ENCODE measurements at regions not wholly inside any gene's neighbourhood (a gene's known extent, or its start where the extent isn't known, plus 50 kb on each side); places are given as distances from the start of the nearest gene placed in this dataset.
"Not testable (repeated sequence)": the region's sequence is repeated elsewhere in the genome, so short reads cannot be mapped to it uniquely, and the experiment has no call there.

- not testable (repeated sequence) for DNase-seq
Observed at GRCh38 chr16:85533593-85533992, 79.5 kb upstream of the GSE1 start.

DNA sequence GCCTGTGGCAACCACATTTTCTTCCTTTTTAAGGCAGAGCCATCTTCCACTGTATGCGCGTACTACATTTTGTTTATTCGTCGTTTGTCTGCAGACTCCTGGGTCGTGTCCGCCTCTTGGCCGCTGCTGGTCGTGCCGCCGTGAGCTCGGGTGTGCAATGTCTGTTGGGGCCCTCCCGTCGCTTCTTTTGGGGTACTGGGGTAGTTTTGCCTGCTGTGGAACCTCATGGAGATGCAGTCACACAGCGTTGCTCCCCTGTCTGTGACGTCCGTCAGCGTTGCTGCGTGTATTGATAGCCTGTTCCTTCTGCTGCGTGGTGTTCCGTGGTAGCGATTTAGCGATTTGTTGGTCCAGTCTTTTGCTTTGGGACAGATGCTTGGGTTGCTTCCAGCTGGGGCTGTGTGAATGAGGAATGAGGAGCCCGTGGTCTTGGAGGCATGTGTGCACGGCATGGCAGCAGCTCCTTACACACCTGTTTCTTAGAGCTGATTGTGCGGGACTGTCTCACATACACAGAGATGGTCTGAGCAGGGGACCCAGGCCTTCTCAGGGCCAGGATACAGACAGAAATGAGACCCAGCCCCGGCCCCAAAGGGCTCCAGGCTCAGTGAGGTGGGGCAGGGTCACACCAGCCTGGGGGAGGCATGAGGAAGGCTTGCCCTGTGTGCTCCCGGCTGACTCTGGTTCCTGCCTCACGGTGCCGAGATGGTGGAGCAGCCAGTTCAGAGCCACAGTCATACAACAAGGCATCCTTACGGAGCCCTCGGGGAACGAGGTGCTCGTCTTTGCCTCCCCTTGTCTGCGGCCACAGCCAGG lies 78.4 kb upstream of the GSE1 start:
- no peak for DNase-seq

DNA sequence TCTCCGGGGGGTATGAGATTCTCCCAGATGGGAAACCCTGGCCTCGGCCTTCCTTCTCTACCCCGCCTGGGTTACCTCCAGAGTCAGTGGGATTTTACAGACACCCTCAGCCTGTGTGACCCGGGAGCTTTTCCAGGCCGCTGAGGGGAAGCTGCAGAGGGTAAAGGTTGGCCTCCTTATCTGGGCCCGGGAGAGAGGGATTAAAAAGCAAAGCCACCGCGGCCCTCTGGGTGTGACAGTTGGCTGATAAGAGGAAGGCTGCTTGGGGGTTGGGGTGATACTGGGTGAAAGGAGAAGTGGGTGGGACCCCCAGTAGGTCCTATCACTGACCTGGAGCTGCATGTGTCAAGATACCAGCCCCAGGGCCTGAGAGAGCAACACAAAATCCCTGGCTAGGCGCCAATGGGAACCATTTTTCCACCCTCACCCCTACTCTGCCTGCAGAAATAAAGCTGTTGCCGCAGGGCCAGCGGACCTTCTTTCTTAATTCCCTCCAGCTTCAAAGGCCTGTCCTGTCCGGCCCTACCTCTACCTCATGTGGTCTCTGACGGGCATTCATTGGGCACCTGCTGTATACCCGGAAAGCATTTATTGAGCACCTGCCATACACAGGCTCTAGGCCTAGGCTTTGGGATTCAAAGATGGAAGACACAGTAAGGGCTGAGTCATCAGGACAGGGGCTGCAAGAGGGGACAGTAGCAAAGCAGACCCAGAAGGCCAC lies 77.6 kb upstream of the GSE1 start:
- DNase-seq: no peak

DNA sequence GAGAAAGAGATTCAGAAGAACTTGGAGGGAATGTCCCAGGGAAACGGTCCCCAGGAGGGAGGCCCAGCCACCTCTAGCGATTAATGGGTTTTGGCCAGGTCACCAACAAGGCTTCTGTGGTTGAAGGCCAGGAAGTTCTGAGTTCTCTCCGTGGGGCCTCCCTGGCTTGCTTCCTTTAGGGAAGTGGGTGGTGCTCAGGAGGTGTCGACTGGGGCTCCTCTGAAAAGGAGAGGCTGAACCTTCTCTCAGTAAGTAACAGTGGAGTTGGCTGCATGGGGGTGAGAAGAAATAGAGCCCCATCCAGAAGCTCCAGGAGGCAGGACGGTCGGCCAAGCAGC lies 77.1 kb upstream of the GSE1 start:
- no peak for DNase-seq

DNA sequence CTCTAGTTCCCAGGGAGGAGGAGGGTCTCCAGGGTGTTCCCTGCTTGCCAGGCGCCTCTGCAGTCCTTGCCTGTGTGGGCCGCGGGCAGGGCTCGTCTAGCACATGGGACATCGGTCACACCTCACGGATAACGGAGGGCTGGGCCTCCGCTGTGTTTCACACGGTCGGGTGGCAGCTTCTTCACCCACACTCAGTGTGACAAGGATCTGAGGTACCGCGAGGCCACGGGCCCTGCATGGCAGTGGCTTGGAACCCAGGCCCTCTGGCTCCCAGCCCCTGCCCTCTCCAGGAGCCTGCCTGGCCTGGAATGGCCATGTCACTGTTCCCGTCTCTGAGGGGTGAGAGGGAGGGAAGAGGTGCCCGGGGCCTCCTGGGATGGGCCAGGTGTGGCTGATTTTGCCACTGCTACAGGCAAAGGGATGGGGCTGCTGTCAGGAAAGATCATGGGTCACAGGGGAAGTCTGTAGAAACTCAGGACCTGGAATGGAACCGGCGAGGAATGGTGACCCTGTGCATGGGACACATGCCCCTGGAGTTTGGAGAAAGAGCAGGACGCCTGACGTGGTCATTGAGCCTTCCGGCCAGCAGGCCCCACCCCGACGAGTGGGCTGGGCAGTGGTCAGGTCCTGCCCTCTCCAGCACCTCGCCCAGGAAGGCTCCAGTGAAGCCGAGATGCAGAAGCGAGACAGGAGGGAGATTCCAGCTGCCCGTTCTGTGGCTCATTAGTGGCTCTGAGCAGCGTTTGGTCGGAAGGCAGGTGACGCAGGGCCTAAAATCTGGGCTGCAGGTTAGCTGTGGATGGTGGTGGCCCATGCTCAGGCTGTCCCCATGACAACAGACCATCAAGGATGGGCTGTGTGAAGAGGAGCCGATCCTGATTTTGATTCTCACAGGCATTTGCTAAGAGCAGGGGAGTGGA lies 76.5 kb upstream of the GSE1 start:
- no peak for DNase-seq

- no peak for DNase-seq
Observed at GRCh38 chr16:85537331-85537788, 75.8 kb upstream of the GSE1 start.

GRCh38 chr16:85537795-85538401 lies 75.2 kb upstream of the GSE1 start:
- DNase-seq: no peak

- no peak for DNase-seq
Observed at GRCh38 chr16:85539084-85539483, 74.0 kb upstream of the GSE1 start.

DNA sequence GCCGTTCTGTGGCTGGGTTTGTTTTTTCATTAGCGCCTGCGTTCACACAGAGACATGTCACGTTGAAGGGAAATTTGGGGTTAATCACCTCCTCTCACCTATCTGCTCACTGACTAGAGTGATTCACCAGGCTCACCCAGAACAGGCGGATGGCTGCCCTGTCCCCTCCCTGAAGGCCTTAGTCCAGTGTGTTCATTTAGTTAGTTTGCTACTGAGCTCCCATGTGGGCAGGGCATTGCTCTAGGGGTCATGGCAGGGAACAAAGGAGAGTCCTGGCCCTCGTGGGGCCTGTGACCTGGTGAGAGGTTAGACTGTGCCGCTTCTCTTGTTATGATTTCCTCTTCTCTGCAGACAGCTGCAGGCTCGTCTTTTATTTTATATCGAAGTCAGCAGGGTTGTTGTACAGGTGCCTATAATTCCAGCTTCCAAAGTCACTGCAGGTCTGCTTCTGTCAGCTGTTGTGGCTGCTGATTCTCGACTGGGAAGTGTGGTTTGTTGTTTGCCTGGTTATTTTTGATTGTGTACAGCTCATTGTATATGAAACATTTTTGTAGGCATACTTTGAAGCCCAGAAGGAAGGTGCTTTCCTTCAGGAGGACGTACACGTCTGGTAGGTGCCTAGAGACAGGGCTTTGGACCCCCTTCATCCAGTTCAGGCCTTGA lies 73.4 kb upstream of the GSE1 start:
- no peak for DNase-seq

- DNase-seq: no peak
Observed at GRCh38 chr16:85541181-85541580, 71.9 kb upstream of the GSE1 start.

DNA sequence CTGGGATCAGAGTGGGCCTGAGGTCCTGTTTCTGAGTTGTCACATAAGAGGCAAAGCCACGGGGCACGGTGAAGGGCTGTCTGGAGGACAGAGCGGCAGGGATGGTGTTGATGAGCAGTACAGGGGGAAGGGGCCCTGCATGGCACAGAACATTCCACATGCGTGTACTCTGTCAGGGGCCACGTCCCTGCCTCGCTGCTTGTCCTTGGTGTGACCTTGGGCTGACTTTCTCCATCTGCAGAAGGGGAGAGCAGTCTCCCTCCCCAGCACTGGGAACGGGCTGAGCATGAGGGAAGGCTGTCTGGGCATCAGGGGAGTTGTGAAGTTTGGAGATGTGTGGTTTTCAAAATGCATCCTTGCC lies 71.5 kb upstream of the GSE1 start:
- no peak for DNase-seq

DNA sequence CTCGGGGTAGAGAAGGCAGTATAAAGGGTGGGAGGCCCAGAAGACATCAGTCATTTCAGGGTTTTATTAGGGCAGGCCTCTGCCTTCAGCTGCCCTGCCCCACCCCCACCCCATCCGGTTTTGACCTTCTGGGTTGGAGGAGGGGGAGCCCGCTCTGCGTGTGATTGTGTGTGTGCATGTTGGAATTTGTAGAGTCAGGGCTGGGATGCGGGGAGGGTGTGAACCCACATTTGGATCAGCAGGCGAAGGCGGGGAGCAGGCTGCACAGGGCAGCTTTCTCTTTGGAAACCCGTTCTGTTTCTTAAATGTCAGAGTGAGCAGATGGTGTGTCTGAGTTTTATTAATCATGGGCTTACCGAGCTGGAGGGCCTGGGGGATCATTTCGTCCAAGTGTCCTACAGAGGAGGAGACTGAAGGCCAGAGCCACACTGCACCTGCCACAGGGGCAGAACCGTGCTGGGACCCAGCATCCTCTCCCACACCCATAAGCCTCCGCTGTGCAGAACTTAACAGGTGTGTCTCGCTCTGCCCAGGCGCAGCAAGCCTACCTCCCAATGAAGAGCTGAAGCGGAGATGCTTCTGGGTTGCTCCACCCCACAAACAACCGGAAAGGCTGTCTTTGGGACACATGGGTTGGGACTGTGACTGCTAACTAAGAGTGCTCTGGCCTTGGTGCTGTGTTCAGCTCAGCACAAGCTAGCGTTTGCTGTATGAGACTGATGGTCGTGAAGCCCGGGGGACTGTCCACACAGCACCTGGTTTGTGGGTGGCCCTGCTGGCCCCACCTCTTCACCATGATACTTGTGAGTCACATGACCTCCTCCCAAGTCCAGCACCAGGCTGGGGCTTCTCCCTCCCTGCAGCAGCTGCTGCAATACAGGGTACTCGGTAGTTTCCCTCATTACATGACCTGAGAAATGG lies 70.9 kb upstream of the GSE1 start:
- DNase-seq: no peak

GRCh38 chr16:85543536-85543935 lies 69.6 kb upstream of the GSE1 start:
- DNase-seq: no peak

- DNase-seq: no peak
Observed at GRCh38 chr16:85544016-85544415, 69.1 kb upstream of the GSE1 start.

GRCh38 chr16:85544668-85545067 lies 68.5 kb upstream of the GSE1 start:
- DNase-seq: no peak

GRCh38 chr16:85545227-85545818 lies 67.8 kb upstream of the GSE1 start:
- no peak for DNase-seq

- no peak for DNase-seq
Observed at GRCh38 chr16:85546585-85547447, 66.3 kb upstream of the GSE1 start.

GRCh38 chr16:85548375-85548774 lies 64.7 kb upstream of the GSE1 start:
- DNase-seq: no peak

DNA sequence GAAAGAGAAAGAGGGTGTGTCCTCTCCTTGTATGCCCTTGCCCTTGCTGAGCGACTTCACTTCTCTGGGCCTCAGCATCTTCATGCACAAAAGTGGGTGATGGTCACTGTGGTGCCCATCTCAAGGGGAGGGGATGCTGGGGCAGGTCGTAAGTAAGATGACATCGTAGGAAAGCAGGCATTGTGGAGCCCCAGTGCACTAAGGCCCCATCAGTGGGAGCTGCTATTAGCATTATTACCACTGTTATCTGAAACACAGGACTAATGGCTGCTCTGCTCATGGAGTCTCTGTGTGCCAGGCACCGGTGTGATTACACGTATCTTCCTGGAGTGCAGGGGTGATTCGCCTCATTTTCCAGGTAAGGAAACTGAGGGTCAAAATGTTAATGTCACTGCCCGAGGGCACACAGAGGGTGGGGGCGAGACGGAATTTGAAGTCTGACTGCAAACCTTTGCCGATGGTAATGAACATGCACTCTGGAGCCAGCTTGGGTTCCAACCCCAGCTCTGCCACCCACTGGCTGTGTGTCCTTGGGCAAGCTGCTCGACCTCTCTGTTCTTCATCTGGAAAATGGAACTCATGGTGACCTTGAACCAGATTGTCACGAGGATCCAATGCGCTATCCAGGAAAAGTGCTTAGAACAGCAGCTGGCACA lies 63.2 kb upstream of the GSE1 start:
- DNase-seq: no peak
